B cell (primary cell): ENCODE measurements at regions not wholly inside any gene's neighbourhood (a gene's known extent, or its start where the extent isn't known, plus 50 kb on each side); places are given as distances from the start of the nearest gene placed in this dataset.

Source experiments
- ATAC-seq: fragments of 200-7000 bp; cut with Tn5 transposase; one replicate; pipeline ENCODE4 v1.10.0; 2021; ENCODE audit warnings: low read depth, mild to moderate bottlenecking, moderate number of reproducible peaks, moderate library complexity
- CTCF ChIA-PET: fragments of 350-600 bp; sonication (Branson Sonifier 250); formaldehyde crosslinking; loops from one replicate; lab custom pipeline; 2021; ENCODE audit warnings: antibody characterized with exemption, inconsistent platforms; lab: Charles Lee
- POLR2A ChIA-PET: fragments of 350-600 bp; sonication (Branson Sonifier 250); formaldehyde crosslinking; loops from one replicate; lab custom pipeline; 2021; ENCODE audit warnings: antibody characterized with exemption; lab: Charles Lee
- DNase-seq: peaks from one replicate; pipeline ENCODE4 v3.0.0; 2013
- H2AFZ ChIP-seq: 2 replicates; pipeline ENCODE4 v1.6.1; 2012; ENCODE audit warnings: mild to moderate bottlenecking, low read depth, low read length; ENCODE audit not compliant: insufficient read depth, poor library complexity, severe bottlenecking
- H3K27ac ChIP-seq, 2 donors: 1 replicate in 1 of 2; 2 replicates in 1 of 2; pipeline ENCODE4 v1.5.1; 2012 to 2013; ENCODE audit warnings: low read length in 2 of 2, mild to moderate bottlenecking in 2 of 2, moderate library complexity in 1 of 2
- H3K27me3 ChIP-seq, 4 experiments: fragments of 200-600 bp in 1 of 4; sonication (generic) in 1 of 4; replicated peaks in 1 of 4; 1 replicate in 2 of 4; 2 replicates in 2 of 4; pipeline versions ENCODE4 v1.6.1 to v1.7.0; 2013 to 2016; ENCODE audit warnings: low read length in 3 of 4, mild to moderate bottlenecking in 2 of 4, mixed read lengths in 1 of 4, moderate library complexity in 1 of 4; ENCODE audit not compliant: insufficient read depth in 4 of 4, control insufficient read depth in 3 of 4; ENCODE audit errors: control extremely low read depth in 1 of 4
- H3K36me3 ChIP-seq, 2 experiments: replicated peaks in 1 of 2; 1 replicate in 1 of 2; 2 replicates in 1 of 2; pipeline versions ENCODE4 v1.6.1 to v1.7.1; 2013; ENCODE audit warnings: low read length in 1 of 2; ENCODE audit not compliant: insufficient read depth in 2 of 2, control insufficient read depth in 1 of 2; ENCODE audit errors: control extremely low read depth in 1 of 2, extremely low read depth in 1 of 2
- H3K4me1 ChIP-seq, 2 donors: fragments of 200-600 bp in 1 of 2; sonication (generic) in 1 of 2; 1 replicate in 1 of 2; 2 replicates in 1 of 2; pipeline versions ENCODE4 v1.5.1 to v1.6.1; 2013 to 2017; ENCODE audit warnings: low read length in 2 of 2; ENCODE audit not compliant: control insufficient read depth in 2 of 2, insufficient read depth in 2 of 2
- H3K4me2 ChIP-seq: replicated peaks from 2 replicates; pipeline ENCODE3; 2012; ENCODE audit warnings: mild to moderate bottlenecking, low read depth, low read length; ENCODE audit not compliant: poor library complexity, severe bottlenecking
- H3K4me3 ChIP-seq, 5 experiments: fragments of 200-600 bp in 1 of 5; sonication (generic) in 1 of 5; 1 replicate in 3 of 5; 2 replicates in 2 of 5; pipeline versions ENCODE4 v1.5.1 to v1.7.0; 2011 to 2016; ENCODE audit warnings: low read length in 4 of 5, mild to moderate bottlenecking in 4 of 5, low read depth in 2 of 5, control low read depth in 1 of 5, moderate library complexity in 1 of 5; ENCODE audit not compliant: insufficient read depth in 1 of 5; ENCODE audit errors: control extremely low read depth in 1 of 5, extremely low read depth in 1 of 5
- H3K79me2 ChIP-seq: fragments of 200-600 bp; sonication (generic); one replicate; pipeline ENCODE4 v1.6.0; 2016; ENCODE audit warnings: low read length; ENCODE audit not compliant: control insufficient read depth, insufficient read depth
- H3K9ac ChIP-seq: fragments of 200-600 bp; sonication (generic); 2 replicates; pipeline ENCODE4 v1.6.1; 2017; ENCODE audit warnings: mild to moderate bottlenecking, low read length, moderate library complexity
- H3K9me3 ChIP-seq, 3 donors: one replicate each; pipeline versions ENCODE4 v1.6.1 to v1.7.1; 2013; ENCODE audit warnings: low read length in 2 of 3; ENCODE audit not compliant: control insufficient read depth in 2 of 3, insufficient read depth in 1 of 3; ENCODE audit errors: control extremely low read depth in 1 of 3
- H4K20me1 ChIP-seq: 2 replicates; pipeline ENCODE4 v1.6.0; 2012; ENCODE audit warnings: mild to moderate bottlenecking, low read length; ENCODE audit not compliant: insufficient read depth, control insufficient read depth, poor library complexity, severe bottlenecking
- H3K27ac Mint-ChIP-seq: one replicate; pipeline ENCODE4 v1.8.0; 2021; ENCODE audit warnings: mixed read lengths
- H3K27me3 Mint-ChIP-seq: one replicate; pipeline ENCODE4 v1.8.0; 2021; ENCODE audit warnings: mixed read lengths
- H3K4me1 Mint-ChIP-seq: one replicate; pipeline ENCODE4 v1.8.0; 2021; ENCODE audit warnings: mixed read lengths
- H3K4me3 Mint-ChIP-seq: one replicate; pipeline ENCODE4 v1.8.0; 2021; ENCODE audit warnings: mixed read lengths
- H3K9me3 Mint-ChIP-seq: one replicate; pipeline ENCODE4 v1.8.0; 2022; ENCODE audit warnings: mixed read lengths; ENCODE audit not compliant: insufficient read depth
- EZH2 ChIP-seq: IDR thresholded peaks from 2 replicates; pipeline ENCODE4 v1.6.1; 2012; ENCODE audit warnings: borderline replicate concordance, low read depth, mild to moderate bottlenecking, moderate library complexity, low read length; ENCODE audit not compliant: insufficient read depth, poor library complexity, severe bottlenecking
- WGBS: methylation state at CpG from one replicate; pipeline ENCODE4 v1.1.5; 2013; ENCODE audit warnings: missing lambda C conversion rate; ENCODE audit not compliant: insufficient coverage; 5-methylcytosine and 5-hydroxymethylcytosine counted together
- intact Hi-C: fragments of 100-400 bp; cut with micrococcal nuclease; formaldehyde crosslinking; loops from one replicate; pipeline ENCODE4 v1.10.0; 2022
- TF ChIP-seq, protein P1 (sequence below): fragments of 200-600 bp; IDR thresholded peaks from one replicate; pipeline ENCODE4 v1.8.0; 2022; ENCODE audit warnings: antibody characterized with exemption, mild to moderate bottlenecking

DNA sequence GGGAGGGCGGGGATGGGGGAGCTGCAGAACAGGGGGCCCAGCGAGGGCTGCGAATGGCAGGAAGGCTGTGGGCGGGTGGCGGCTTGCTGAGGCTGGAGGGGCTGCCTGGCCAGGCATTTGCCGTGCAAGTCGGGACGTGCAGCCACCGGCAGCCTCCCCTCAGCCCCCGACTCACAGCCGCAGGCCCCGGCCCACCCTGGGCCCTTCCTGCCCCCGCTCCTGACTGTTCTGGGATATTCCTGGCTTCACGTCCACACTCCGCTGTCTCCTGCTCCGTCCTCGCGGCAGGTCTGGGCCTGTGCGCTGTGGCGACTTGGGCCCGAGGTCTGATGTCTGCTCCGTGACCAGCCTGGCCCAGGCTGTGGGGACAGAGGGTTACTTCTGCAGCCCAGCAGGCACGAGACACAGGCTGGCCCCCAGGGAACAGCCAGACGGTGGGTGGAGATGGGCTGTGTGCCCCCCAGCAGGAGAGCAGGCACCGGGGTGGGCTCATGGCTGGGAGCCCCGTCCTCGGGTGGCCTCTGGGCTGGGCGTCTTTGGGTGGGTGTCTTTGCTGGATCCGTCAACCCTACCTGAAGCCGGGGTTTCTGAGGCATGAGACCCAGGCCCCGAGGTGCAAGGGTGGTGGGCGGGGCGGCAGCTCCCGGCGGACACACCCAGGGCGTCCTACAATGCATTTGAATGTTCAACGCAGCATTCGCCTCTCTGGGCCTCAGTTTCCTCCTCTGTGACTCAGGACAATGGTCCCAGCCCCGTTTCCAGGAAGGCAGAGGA lies 86.5 kb downstream of the FOXL3 start:
- Histone ChIP-seq H3K36me3 (no peaks in the 10 kb centered on the region), H3K79me2 (no peaks in the 10 kb centered on the region), H3K4me2 (no peak overlapping the region), H3K9ac (no peak overlapping the region), H3K27ac (no peak overlapping the region), H3K4me1 (peaks cover 22 to 26% of the 10 kb centered on the region in 2 donors), H3K4me3 (no peak overlapping the region), H3K9me3 (peaks cover 0 to 22% (median 0%) of the 10 kb centered on the region in 3 donors), H2AFZ (no peak overlapping the region), H3K27me3 (peaks cover 0 to 2% (median 0%) of the 10 kb centered on the region in 4 experiments), H4K20me1 (no peaks in the 10 kb centered on the region)
- no peak for TF ChIP-seq EZH2
- TF ChIP-seq, protein P1, sequence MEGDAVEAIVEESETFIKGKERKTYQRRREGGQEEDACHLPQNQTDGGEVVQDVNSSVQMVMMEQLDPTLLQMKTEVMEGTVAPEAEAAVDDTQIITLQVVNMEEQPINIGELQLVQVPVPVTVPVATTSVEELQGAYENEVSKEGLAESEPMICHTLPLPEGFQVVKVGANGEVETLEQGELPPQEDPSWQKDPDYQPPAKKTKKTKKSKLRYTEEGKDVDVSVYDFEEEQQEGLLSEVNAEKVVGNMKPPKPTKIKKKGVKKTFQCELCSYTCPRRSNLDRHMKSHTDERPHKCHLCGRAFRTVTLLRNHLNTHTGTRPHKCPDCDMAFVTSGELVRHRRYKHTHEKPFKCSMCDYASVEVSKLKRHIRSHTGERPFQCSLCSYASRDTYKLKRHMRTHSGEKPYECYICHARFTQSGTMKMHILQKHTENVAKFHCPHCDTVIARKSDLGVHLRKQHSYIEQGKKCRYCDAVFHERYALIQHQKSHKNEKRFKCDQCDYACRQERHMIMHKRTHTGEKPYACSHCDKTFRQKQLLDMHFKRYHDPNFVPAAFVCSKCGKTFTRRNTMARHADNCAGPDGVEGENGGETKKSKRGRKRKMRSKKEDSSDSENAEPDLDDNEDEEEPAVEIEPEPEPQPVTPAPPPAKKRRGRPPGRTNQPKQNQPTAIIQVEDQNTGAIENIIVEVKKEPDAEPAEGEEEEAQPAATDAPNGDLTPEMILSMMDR, result no peak
- 61% methylated on average over 38 of the region's 39 CpGs for WGBS
- ATAC-seq (no peak), DNase-seq (no peak)
- CTCF ChIA-PET, result no interaction called here
- peaks cover 3% of the 10 kb centered on the region for H3K27me3 Mint-ChIP-seq
- POLR2A ChIA-PET, result no interaction called here
- H3K9me3 Mint-ChIP-seq, result no peaks in the 10 kb centered on the region
- no peak overlapping the region for H3K27ac Mint-ChIP-seq
- H3K4me1 Mint-ChIP-seq, result peaks cover 18% of the 10 kb centered on the region
- intact Hi-C loops, result no loop called here
- H3K4me3 Mint-ChIP-seq, result no peak overlapping the region
